Liver (tissue), 7 donors: ENCODE measurements at regions not wholly inside any gene's neighbourhood (a gene's known extent, or its start where the extent isn't known, plus 50 kb on each side); places are given as distances from the start of the nearest gene placed in this dataset.

Experiments used
- DNase-seq: peaks from one replicate; pipeline ENCODE4 v3.0.0-alpha.2; 2017; ENCODE audit warnings: low spot score
- H3K27ac ChIP-seq, 2 donors: one replicate each; pipeline ENCODE4 v1.7.0; 2013; ENCODE audit warnings: inconsistent platforms in 2 of 2, low read length in 2 of 2, control low read depth in 1 of 2, low read depth in 1 of 2, mild to moderate bottlenecking in 1 of 2
- H3K27me3 ChIP-seq, 4 donors: one replicate each; pipeline versions ENCODE4 v1.6.1 to v1.7.0; 2013; ENCODE audit warnings: low read length in 3 of 4, inconsistent platforms in 1 of 4, mild to moderate bottlenecking in 1 of 4, moderate library complexity in 1 of 4; ENCODE audit not compliant: control insufficient read depth in 4 of 4, insufficient read depth in 4 of 4
- H3K36me3 ChIP-seq, 4 donors: one replicate each; pipeline versions ENCODE4 v1.6.1 to v1.7.0; 2013; ENCODE audit warnings: low read length in 3 of 4, mild to moderate bottlenecking in 3 of 4, low read depth in 1 of 4, moderate library complexity in 1 of 4; ENCODE audit not compliant: control insufficient read depth in 4 of 4, insufficient read depth in 3 of 4
- H3K4me1 ChIP-seq, 4 donors: one replicate each; pipeline versions ENCODE4 v1.6.1 to v1.7.0; 2013; ENCODE audit warnings: low read length in 3 of 4, mild to moderate bottlenecking in 3 of 4, moderate library complexity in 1 of 4; ENCODE audit not compliant: control insufficient read depth in 4 of 4, insufficient read depth in 4 of 4
- H3K4me3 ChIP-seq, 3 donors: one replicate each; pipeline versions ENCODE4 v1.6.1 to v1.7.0; 2013; ENCODE audit warnings: low read length in 3 of 3, control low read depth in 1 of 3, low read depth in 1 of 3, mild to moderate bottlenecking in 1 of 3
- H3K9ac ChIP-seq, 2 donors: one replicate each; pipeline ENCODE4 v1.7.0; 2013; ENCODE audit warnings: low read length in 2 of 2, mild to moderate bottlenecking in 2 of 2, moderate library complexity in 2 of 2, control low read depth in 1 of 2, low read depth in 1 of 2
- H3K9me3 ChIP-seq, 4 donors: one replicate each; pipeline versions ENCODE4 v1.6.1 to v1.7.0; 2013; ENCODE audit warnings: low read length in 3 of 4; ENCODE audit not compliant: control insufficient read depth in 4 of 4
- EGR1 ChIP-seq, 2 donors: IDR thresholded peaks; 2 replicates each; pipeline ENCODE4 v1.6.1; 2016 to 2018; ENCODE audit warnings: antibody characterized with exemption in 2 of 2, low read depth in 2 of 2
- FOXA1 ChIP-seq: IDR thresholded peaks from 2 replicates; pipeline ENCODE4 v1.6.1; 2016; ENCODE audit warnings: antibody characterized with exemption
- FOXA2 ChIP-seq: IDR thresholded peaks from 2 replicates; pipeline ENCODE4 v1.6.1; 2016; ENCODE audit warnings: antibody characterized with exemption
- GABPA ChIP-seq, 2 donors: IDR thresholded peaks in 1 of 2; conservative IDR thresholded peaks in 1 of 2; 2 replicates each; pipeline ENCODE4 v1.6.1; 2016; ENCODE audit warnings: antibody characterized with exemption in 2 of 2, mild to moderate bottlenecking in 1 of 2, moderate library complexity in 1 of 2
- HNF4A ChIP-seq, 2 donors: conservative IDR thresholded peaks; 2 replicates each; pipeline ENCODE4 v1.6.1; 2016; ENCODE audit warnings: antibody characterized with exemption in 2 of 2, mild to moderate bottlenecking in 2 of 2
- HNF4G ChIP-seq: IDR thresholded peaks from 2 replicates; pipeline ENCODE4 v1.6.1; 2016; ENCODE audit warnings: antibody characterized with exemption
- JUND ChIP-seq, 2 donors: IDR thresholded peaks; 2 replicates each; pipeline ENCODE4 v1.6.1; 2016; ENCODE audit warnings: antibody characterized with exemption in 2 of 2
- NR2F2 ChIP-seq: IDR thresholded peaks from 2 replicates; pipeline ENCODE4 v1.6.1; 2016; ENCODE audit warnings: antibody characterized with exemption
- RAD21 ChIP-seq, 2 donors: IDR thresholded peaks; 2 replicates each; pipeline ENCODE4 v1.6.1; 2016; ENCODE audit warnings: antibody characterized with exemption in 2 of 2, mild to moderate bottlenecking in 2 of 2
- REST ChIP-seq: IDR thresholded peaks from 2 replicates; pipeline ENCODE4 v1.6.1; 2016; ENCODE audit warnings: antibody characterized with exemption, mild to moderate bottlenecking
- RXRA ChIP-seq, 2 donors: IDR thresholded peaks; 2 replicates each; pipeline ENCODE4 v1.6.1; 2017 to 2018; ENCODE audit warnings: antibody characterized with exemption in 2 of 2, mild to moderate bottlenecking in 1 of 2
- SP1 ChIP-seq: IDR thresholded peaks from 2 replicates; pipeline ENCODE4 v1.6.1; 2018; ENCODE audit warnings: antibody characterized with exemption, mild to moderate bottlenecking
- TAF1 ChIP-seq: conservative IDR thresholded peaks from 2 replicates; pipeline ENCODE4 v1.6.1; 2016; ENCODE audit warnings: antibody characterized with exemption, mild to moderate bottlenecking
- YY1 ChIP-seq: IDR thresholded peaks from 2 replicates; pipeline ENCODE4 v1.6.1; 2016; ENCODE audit warnings: antibody characterized with exemption, mild to moderate bottlenecking
- ZBTB33 ChIP-seq: IDR thresholded peaks from 2 replicates; pipeline ENCODE4 v1.6.1; 2016; ENCODE audit warnings: antibody characterized with exemption
- WGBS: extraction: QIAGEN DNeasy Blood & Tissue Kit; methylation state at CpG from one replicate; pipeline ENCODE4 v1.1.7; 2013; 5-methylcytosine and 5-hydroxymethylcytosine counted together
- TF ChIP-seq, protein P1 (sequence below): IDR thresholded peaks from 2 replicates; pipeline ENCODE4 v1.6.1; 2016; ENCODE audit warnings: antibody characterized with exemption
- TF ChIP-seq, protein P2 (sequence below): IDR thresholded peaks from 2 replicates; pipeline ENCODE4 v1.6.1; 2016; ENCODE audit warnings: antibody characterized with exemption
- donor health status: healthy.
- donor health status: healthy.
- donor health status: healthy.
- donor health status: healthy.

GRCh38 chr14:97315790-97316189 is 518.6 kb downstream of the VRK1 start:
- no peak overlapping the region for H3K9ac ChIP-seq
- DNase-seq: no peak
- H3K9me3 ChIP-seq: peaks cover 0 to 2% (median 0%) of the 10 kb centered on the region in 4 donors
- no peak overlapping the region for H3K27ac ChIP-seq
- H3K27me3 ChIP-seq: peaks cover 0 to 7% (median 2%) of the 10 kb centered on the region in 4 donors
- WGBS: 56% methylated on average over 5 of the region's 5 CpGs
- no peaks in the 10 kb centered on the region for H3K36me3 ChIP-seq
- H3K4me1 ChIP-seq: no peaks in the 10 kb centered on the region
- no peak overlapping the region for H3K4me3 ChIP-seq
- TF ChIP-seq, protein P1, sequence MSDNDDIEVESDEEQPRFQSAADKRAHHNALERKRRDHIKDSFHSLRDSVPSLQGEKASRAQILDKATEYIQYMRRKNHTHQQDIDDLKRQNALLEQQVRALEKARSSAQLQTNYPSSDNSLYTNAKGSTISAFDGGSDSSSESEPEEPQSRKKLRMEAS: no peak
- no peak for TF ChIP-seq FOXA2
- no peak for TF ChIP-seq NR2F2
- no peak for TF ChIP-seq RXRA (IDR thresholded peaks at IDR 0.05)
- no peak for TF ChIP-seq GABPA (IDR thresholded peaks at IDR 0.05 in 1 of 2, conservative IDR thresholded peaks at IDR 0.05 in 1 of 2)
- TF ChIP-seq HNF4A (conservative IDR thresholded peaks at IDR 0.05): no peak
- TF ChIP-seq SP1: no peak
- TF ChIP-seq EGR1 (IDR thresholded peaks at IDR 0.05; ENCODE audit: low read depth in 2 of 2): no peak
- TF ChIP-seq FOXA1: no peak
- no peak for TF ChIP-seq TAF1
- no peak for TF ChIP-seq YY1
- TF ChIP-seq ZBTB33: no peak
- no peak for TF ChIP-seq REST
- no peak for TF ChIP-seq HNF4G
- no peak for TF ChIP-seq JUND (IDR thresholded peaks at IDR 0.05)
- TF ChIP-seq, protein P2, sequence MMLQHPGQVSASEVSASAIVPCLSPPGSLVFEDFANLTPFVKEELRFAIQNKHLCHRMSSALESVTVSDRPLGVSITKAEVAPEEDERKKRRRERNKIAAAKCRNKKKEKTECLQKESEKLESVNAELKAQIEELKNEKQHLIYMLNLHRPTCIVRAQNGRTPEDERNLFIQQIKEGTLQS: no peak
- TF ChIP-seq RAD21 (IDR thresholded peaks at IDR 0.05): no peak

DNA sequence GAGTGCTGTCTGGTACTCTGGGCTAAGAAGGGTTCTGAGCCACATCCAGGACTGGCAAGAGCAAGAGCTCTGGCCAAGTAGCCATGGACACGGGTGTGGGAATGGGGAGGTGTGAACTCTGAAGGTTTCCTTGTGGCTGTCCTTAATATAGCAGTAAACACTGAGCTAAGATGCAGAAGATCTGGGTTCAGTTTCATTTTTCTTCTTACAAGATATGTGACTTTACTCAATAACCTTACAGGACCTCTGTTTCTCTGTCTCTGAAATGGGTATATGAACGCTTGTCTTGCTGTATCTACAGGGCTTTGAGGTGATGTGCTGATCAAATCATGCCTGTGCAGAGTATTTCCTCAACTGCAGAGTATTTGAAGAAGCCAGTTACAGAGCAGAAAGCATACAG is 521.2 kb downstream of the VRK1 start:
- DNase-seq: no peak
- H3K4me3 ChIP-seq: no peak overlapping the region
- H3K4me1 ChIP-seq: no peaks in the 10 kb centered on the region
- 68% methylated on average over 2 of the region's 2 CpGs for WGBS
- peaks cover 0 to 7% (median 2%) of the 10 kb centered on the region in 4 donors for H3K27me3 ChIP-seq
- H3K9ac ChIP-seq: no peak overlapping the region
- H3K9me3 ChIP-seq: no peaks in the 10 kb centered on the region
- no peak for TF ChIP-seq HNF4G
- TF ChIP-seq FOXA2: no peak
- TF ChIP-seq JUND (IDR thresholded peaks at IDR 0.05): no peak
- no peak for TF ChIP-seq EGR1 (IDR thresholded peaks at IDR 0.05; ENCODE audit: low read depth in 2 of 2)
- no peak for TF ChIP-seq HNF4A (conservative IDR thresholded peaks at IDR 0.05)
- no peak for TF ChIP-seq FOXA1
- TF ChIP-seq REST: no peak
- TF ChIP-seq RXRA (IDR thresholded peaks at IDR 0.05): no peak
- TF ChIP-seq, protein P1: no peak
- no peak for TF ChIP-seq SP1
- H3K27ac ChIP-seq: no peak overlapping the region
- no peaks in the 10 kb centered on the region for H3K36me3 ChIP-seq
